ENCODE measurements at regions not wholly inside any gene's neighbourhood (a gene's known extent, or its start where the extent isn't known, plus 50 kb on each side); places are given as distances from the start of the nearest gene placed in this dataset.

DNA sequence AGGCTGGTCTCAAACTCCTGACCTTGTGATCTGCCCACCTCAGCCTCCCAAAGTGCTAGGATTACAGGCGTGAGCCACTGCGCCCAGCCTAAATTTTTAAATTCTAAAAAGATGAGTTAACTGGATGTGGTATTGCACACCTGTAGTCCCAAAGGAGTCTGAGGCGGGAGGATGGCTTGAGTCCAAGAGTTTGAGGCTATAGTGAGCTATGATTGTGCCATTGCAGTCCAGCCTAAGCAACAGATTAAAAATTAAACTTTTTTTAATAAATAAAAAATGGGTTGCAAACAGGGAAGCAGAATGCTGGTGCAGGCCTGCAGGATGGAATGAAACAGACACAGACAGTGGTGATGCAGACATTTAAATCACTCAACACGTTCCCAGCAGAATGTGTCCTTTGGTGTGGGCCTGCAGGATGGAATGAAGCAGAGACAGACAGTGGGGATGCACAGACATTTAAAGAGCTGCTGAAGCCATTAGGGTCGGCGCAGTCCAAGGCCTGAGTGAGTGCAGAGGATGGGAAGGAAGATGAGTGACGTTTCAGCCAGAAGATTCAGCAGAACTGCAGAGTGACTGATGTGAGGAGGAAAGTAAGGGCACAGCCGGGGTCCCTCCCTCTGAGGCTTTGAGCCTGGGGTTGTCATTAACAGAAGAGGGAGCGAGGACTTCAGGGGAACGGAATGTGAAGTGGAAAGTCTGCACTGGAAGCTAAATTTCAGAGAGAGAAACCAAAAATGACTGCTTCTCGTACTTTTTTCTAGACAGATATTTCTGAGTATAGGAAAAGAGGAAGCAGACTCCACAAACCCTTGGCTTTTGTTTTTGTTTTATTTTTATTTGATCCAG lies 117.5 kb downstream of the RIN2 start:
- TF ChIP-seq POLR2AphosphoS5 (IDR thresholded peaks at IDR 0.05; ENCODE audit: low read depth, low read length): no peak
- TF ChIP-seq TAF1 (IDR thresholded peaks at IDR 0.05; ENCODE audit: borderline replicate concordance, insufficient read depth, low read length): no peak
- TF ChIP-seq, protein P1, sequence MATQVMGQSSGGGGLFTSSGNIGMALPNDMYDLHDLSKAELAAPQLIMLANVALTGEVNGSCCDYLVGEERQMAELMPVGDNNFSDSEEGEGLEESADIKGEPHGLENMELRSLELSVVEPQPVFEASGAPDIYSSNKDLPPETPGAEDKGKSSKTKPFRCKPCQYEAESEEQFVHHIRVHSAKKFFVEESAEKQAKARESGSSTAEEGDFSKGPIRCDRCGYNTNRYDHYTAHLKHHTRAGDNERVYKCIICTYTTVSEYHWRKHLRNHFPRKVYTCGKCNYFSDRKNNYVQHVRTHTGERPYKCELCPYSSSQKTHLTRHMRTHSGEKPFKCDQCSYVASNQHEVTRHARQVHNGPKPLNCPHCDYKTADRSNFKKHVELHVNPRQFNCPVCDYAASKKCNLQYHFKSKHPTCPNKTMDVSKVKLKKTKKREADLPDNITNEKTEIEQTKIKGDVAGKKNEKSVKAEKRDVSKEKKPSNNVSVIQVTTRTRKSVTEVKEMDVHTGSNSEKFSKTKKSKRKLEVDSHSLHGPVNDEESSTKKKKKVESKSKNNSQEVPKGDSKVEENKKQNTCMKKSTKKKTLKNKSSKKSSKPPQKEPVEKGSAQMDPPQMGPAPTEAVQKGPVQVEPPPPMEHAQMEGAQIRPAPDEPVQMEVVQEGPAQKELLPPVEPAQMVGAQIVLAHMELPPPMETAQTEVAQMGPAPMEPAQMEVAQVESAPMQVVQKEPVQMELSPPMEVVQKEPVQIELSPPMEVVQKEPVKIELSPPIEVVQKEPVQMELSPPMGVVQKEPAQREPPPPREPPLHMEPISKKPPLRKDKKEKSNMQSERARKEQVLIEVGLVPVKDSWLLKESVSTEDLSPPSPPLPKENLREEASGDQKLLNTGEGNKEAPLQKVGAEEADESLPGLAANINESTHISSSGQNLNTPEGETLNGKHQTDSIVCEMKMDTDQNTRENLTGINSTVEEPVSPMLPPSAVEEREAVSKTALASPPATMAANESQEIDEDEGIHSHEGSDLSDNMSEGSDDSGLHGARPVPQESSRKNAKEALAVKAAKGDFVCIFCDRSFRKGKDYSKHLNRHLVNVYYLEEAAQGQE (IDR thresholded peaks at IDR 0.05; ENCODE audit: insufficient read depth in 1 of 2, low read depth in 2 of 2, low read length in 2 of 2): no peak
- no peak for TF ChIP-seq SIN3A (IDR thresholded peaks at IDR 0.05; ENCODE audit: borderline replicate concordance, insufficient read depth, low read length)
- no peak for TF ChIP-seq FOXP2 (optimal IDR thresholded peaks at IDR 0.05; ENCODE audit: borderline replicate concordance, extremely low read depth, extremely low read length, insufficient read depth)

DNA sequence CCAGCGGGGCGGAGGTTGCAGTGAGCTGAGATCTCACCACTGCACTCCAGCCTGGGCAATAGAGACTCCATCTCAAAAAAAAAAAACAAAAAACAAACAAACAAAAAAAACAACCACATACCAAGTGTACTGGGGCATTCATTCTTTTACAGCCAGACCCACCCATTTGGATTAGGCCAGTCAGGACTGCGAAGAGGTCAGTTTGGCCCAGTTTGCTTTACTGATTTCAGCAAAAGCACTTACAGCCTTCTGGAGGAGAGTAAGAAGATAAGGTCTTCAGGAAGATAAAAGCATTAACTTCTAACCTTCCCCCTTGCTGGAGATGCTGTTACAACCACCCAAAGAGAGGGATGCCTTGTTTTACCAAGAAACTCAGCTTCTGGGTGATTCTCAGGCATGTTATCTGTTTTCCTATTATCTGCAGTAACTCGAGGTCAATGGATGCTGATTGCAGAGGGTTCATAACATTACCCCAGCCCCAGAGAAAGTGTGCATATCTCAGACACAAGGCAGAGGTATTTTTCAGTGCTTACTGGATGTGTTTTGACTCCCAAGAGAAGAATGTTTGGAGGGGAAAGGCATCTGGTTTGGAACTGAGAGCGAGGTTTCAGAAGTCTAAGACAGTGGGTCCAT lies 118.9 kb downstream of the RIN2 start:
- TF ChIP-seq SIN3A (IDR thresholded peaks at IDR 0.05; ENCODE audit: borderline replicate concordance, insufficient read depth, low read length): no peak
- no peak for TF ChIP-seq TAF1 (IDR thresholded peaks at IDR 0.05; ENCODE audit: borderline replicate concordance, insufficient read depth, low read length)
- no peak for TF ChIP-seq POLR2AphosphoS5 (IDR thresholded peaks at IDR 0.05; ENCODE audit: low read depth, low read length)
- TF ChIP-seq FOXP2 (optimal IDR thresholded peaks at IDR 0.05; ENCODE audit: borderline replicate concordance, extremely low read depth, extremely low read length, insufficient read depth): no peak

DNA sequence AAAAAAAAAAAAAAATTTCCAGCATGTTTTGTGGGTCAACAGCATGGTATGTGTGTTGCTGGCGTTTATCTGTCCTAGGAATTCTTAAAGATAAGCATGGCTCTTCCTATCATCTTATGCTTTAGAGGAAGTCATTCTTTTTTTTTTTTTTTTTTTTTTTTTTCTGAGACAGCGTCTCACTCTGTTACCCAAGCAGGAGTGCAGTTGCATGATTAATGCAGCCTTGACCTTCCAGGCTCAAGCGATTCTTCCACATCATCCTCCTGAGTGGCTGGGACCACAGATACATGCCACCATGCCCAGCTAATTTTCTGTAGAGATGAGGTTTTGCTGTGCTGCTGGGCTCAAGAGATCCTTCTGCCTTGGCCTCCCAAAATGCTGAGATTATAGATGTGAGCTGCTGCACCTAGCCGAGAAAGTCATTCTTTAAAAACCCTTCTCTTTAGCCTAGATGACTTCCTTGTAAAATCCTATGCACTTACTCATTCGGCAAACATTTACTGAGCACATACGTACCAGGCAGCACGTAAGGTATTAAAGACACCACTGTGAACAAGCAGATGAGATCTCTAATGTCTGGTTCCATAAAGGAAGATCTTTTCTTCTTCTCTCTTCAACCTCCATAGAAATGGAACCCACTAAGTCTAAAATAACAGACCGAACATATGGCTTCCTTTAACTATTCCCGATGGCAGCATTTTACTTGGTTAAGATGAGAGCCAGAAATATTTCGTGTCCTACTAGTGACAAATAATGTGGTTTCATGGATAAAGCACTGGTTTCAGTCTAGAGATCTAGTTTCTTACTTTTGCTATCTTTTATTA lies 122.4 kb downstream of the RIN2 start:
- TF ChIP-seq SIN3A (IDR thresholded peaks at IDR 0.05; ENCODE audit: borderline replicate concordance, insufficient read depth, low read length): no peak
- no peak for TF ChIP-seq POLR2AphosphoS5 (IDR thresholded peaks at IDR 0.05; ENCODE audit: low read depth, low read length)
- TF ChIP-seq, protein P1 (IDR thresholded peaks at IDR 0.05; ENCODE audit: insufficient read depth in 1 of 2, low read depth in 2 of 2, low read length in 2 of 2): no peak
- no peak for TF ChIP-seq FOXP2 (optimal IDR thresholded peaks at IDR 0.05; ENCODE audit: borderline replicate concordance, extremely low read depth, extremely low read length, insufficient read depth)
- no peak for TF ChIP-seq TAF1 (IDR thresholded peaks at IDR 0.05; ENCODE audit: borderline replicate concordance, insufficient read depth, low read length)

- TF ChIP-seq, protein P1 (IDR thresholded peaks at IDR 0.05; ENCODE audit: insufficient read depth in 1 of 2, low read depth in 2 of 2, low read length in 2 of 2): no peak
- TF ChIP-seq SIN3A (IDR thresholded peaks at IDR 0.05; ENCODE audit: borderline replicate concordance, insufficient read depth, low read length): no peak
- TF ChIP-seq FOXP2 (optimal IDR thresholded peaks at IDR 0.05; ENCODE audit: borderline replicate concordance, extremely low read depth, extremely low read length, insufficient read depth): no peak
- TF ChIP-seq POLR2AphosphoS5 (IDR thresholded peaks at IDR 0.05; ENCODE audit: low read depth, low read length): no peak
- no peak for TF ChIP-seq TAF1 (IDR thresholded peaks at IDR 0.05; ENCODE audit: borderline replicate concordance, insufficient read depth, low read length)
Measured at GRCh38 chr20:19881080-19881840, 123.2 kb downstream of the RIN2 start.

Measured in PFSK-1 (cell line).